HepG2 (cell line): ENCODE measurements at regions not wholly inside any gene's neighbourhood (a gene's known extent, or its start where the extent isn't known, plus 50 kb on each side); places are given as distances from the start of the nearest gene placed in this dataset.

ENCODE experiments used
- ATAC-seq: fragments of 200-7000 bp; cut with Tn5 transposase; 3 replicates; pipeline ENCODE4 v1.9.1; 2020; ENCODE audit warnings: mild to moderate bottlenecking, moderate library complexity
- BruUV-seq: library from RNA; stranded (reverse); fragments of 400-500 nt; replicated peaks from 2 replicates; lab custom pipeline; 2021; lab: Mats Ljungman, UMichigan
- CTCF ChIA-PET: fragments of 300-600 bp; formaldehyde crosslinking; extraction: SDS; loops from one replicate; lab custom pipeline; 2021; ENCODE audit warnings: low total read pairs, inconsistent platforms, low intra/inter-chr PET ratio; lab: Yijun Ruan, JAX
- POLR2A ChIA-PET: fragments of 350-600 bp; sonication (Branson Sonifier 250); formaldehyde crosslinking; loops from one replicate; lab custom pipeline; 2020; ENCODE audit warnings: antibody characterized with exemption, inconsistent platforms; lab: Yijun Ruan, JAX
- DNase-seq: peaks from one replicate; pipeline ENCODE4 v3.0.0-alpha.2; 2015; ENCODE audit warnings: low spot score
- FAIRE-seq: peaks from 3 replicates; lab custom pipeline; 2011; peaks lifted over from hg19 to GRCh38; lab: Jason Lieb, UNC
- H2AFZ ChIP-seq: one replicate; pipeline ENCODE4 v1.6.1; 2011; ENCODE audit warnings: low read length, inconsistent platforms
- H3K27ac ChIP-seq: fragments of 300-600 bp; 3 replicates; pipeline ENCODE4 v1.8.0; 2011; ENCODE audit warnings: mixed run types, mild to moderate bottlenecking, mixed read lengths, low read length, inconsistent platforms; ENCODE audit not compliant: insufficient read depth; ENCODE audit errors: extremely low read length
- H3K27me3 ChIP-seq, 2 experiments: fragments of 200-600 bp in 1 of 2; 2 replicates in 1 of 2; 3 replicates in 1 of 2; pipeline versions ENCODE4 v1.6.0 to v1.8.0; 2011; ENCODE audit warnings: low read length in 2 of 2, mild to moderate bottlenecking in 2 of 2, moderate library complexity in 2 of 2, inconsistent platforms in 1 of 2; ENCODE audit not compliant: insufficient read depth in 2 of 2, control insufficient read depth in 1 of 2
- H3K36me3 ChIP-seq, 2 experiments: fragments of 200-600 bp in 1 of 2; replicated peaks in 1 of 2; 2 replicates in 1 of 2; 3 replicates in 1 of 2; pipeline versions ENCODE4 v1.5.1 to v1.8.0; 2011; ENCODE audit warnings: low read length in 2 of 2, inconsistent platforms in 1 of 2; ENCODE audit not compliant: insufficient read depth in 2 of 2, control insufficient read depth in 1 of 2
- H3K4me1 ChIP-seq: 2 replicates; pipeline ENCODE4 v1.5.1; 2012; ENCODE audit warnings: low read length, inconsistent platforms; ENCODE audit not compliant: insufficient read depth
- H3K4me2 ChIP-seq: 2 replicates; pipeline ENCODE4 v1.6.0; 2011; ENCODE audit warnings: low read depth, low read length, inconsistent platforms
- H3K4me3 ChIP-seq, 3 experiments: fragments of 200-600 bp in 1 of 3; sonication (generic), shearing (Covaris generic) in 1 of 3; replicated peaks in 1 of 3; 2 replicates each; pipeline ENCODE4 v1.5.1; 2011 to 2016; ENCODE audit warnings: low read length in 3 of 3, inconsistent platforms in 2 of 3, low read depth in 2 of 3, mild to moderate bottlenecking in 2 of 3, control low read depth in 1 of 3, mixed read lengths in 1 of 3; ENCODE audit not compliant: insufficient read depth in 1 of 3
- H3K79me2 ChIP-seq: one replicate; pipeline ENCODE4 v1.6.1; 2011; ENCODE audit warnings: low read length, inconsistent platforms; ENCODE audit not compliant: insufficient read depth
- H3K9ac ChIP-seq: 2 replicates; pipeline ENCODE4 v1.6.0; 2011; ENCODE audit warnings: mild to moderate bottlenecking, low read depth, low read length, inconsistent platforms; ENCODE audit not compliant: insufficient read depth
- H3K9me3 ChIP-seq: 2 replicates; pipeline ENCODE4 v1.5.1; 2012; ENCODE audit warnings: mild to moderate bottlenecking, low read length
- H4K20me1 ChIP-seq: 2 replicates; pipeline ENCODE4 v1.6.0; 2011; ENCODE audit warnings: inconsistent platforms, mild to moderate bottlenecking, low read length, moderate library complexity; ENCODE audit not compliant: insufficient read depth
- CHD2 ChIP-seq: IDR thresholded peaks from 2 replicates; pipeline ENCODE4 v1.6.1; 2011; ENCODE audit warnings: low read depth, low read length, improper control_type of control experiment
- E2F1 ChIP-seq: sonication (generic); formaldehyde crosslinking; IDR thresholded peaks from 2 replicates; pipeline ENCODE4 v1.5.0; 2020; ENCODE audit warnings: missing genetic modification reagents
- MBD4 ChIP-seq: IDR thresholded peaks from 2 replicates; pipeline ENCODE4 v1.6.1; 2012; ENCODE audit warnings: low read length, inconsistent platforms, borderline replicate concordance
- NFRKB ChIP-seq: fragments of 450-650 bp; IDR thresholded peaks from 2 replicates; pipeline ENCODE4 v1.6.1; 2017
- NR2F1 ChIP-seq, 2 experiments: fragments of 450-650 bp in 1 of 2; formaldehyde crosslinking in 1 of 2; IDR thresholded peaks; 2 replicates each; pipeline versions ENCODE4 v1.5.0 to v1.6.1; 2016 to 2020; ENCODE audit warnings: mild to moderate bottlenecking in 1 of 2, missing compliant biosample characterization in 1 of 2, missing genetic modification reagents in 1 of 2, moderate library complexity in 1 of 2
- PAX8 ChIP-seq: sonication (generic); formaldehyde crosslinking; IDR thresholded peaks from 2 replicates; pipeline ENCODE4 v1.8.0; 2022; ENCODE audit warnings: mild to moderate bottlenecking, missing genetic modification reagents, borderline replicate concordance
- PRDM15 ChIP-seq: sonication (generic); formaldehyde crosslinking; IDR thresholded peaks from 2 replicates; pipeline ENCODE4 v1.4.0; 2020; ENCODE audit warnings: missing genetic modification reagents
- SOX13 ChIP-seq, 3 experiments: fragments of 450-650 bp in 1 of 3; sonication (generic) in 1 of 3; formaldehyde crosslinking in 1 of 3; IDR thresholded peaks in 2 of 3; conservative IDR thresholded peaks in 1 of 3; 2 replicates each; pipeline versions ENCODE4 v1.5.0 to v1.6.1; 2016 to 2020; ENCODE audit warnings: antibody characterized with exemption in 1 of 3, mild to moderate bottlenecking in 1 of 3, missing compliant biosample characterization in 1 of 3, missing genetic modification reagents in 1 of 3, moderate library complexity in 1 of 3
- ZFP41 ChIP-seq: sonication (generic); formaldehyde crosslinking; IDR thresholded peaks from 2 replicates; pipeline ENCODE4 v1.4.0; 2020; ENCODE audit warnings: mild to moderate bottlenecking, missing genetic modification reagents, borderline replicate concordance
- ZNF101 ChIP-seq: sonication (generic); formaldehyde crosslinking; IDR thresholded peaks from 2 replicates; pipeline ENCODE4 v1.4.0; 2020; ENCODE audit warnings: mild to moderate bottlenecking, low read depth, missing genetic modification reagents, borderline replicate concordance
- ZNF275 ChIP-seq: sonication (generic); formaldehyde crosslinking; IDR thresholded peaks from 2 replicates; pipeline ENCODE4 v1.8.0; 2022; ENCODE audit warnings: missing genetic modification reagents, mild to moderate bottlenecking, inconsistent platforms, borderline replicate concordance
- ZNF350 ChIP-seq: sonication (generic); formaldehyde crosslinking; IDR thresholded peaks from 2 replicates; pipeline ENCODE4 v1.4.0; 2020; ENCODE audit warnings: mild to moderate bottlenecking, low read depth, missing genetic modification reagents, borderline replicate concordance
- ZNF816 ChIP-seq: sonication (generic); formaldehyde crosslinking; IDR thresholded peaks from 2 replicates; pipeline ENCODE4 v1.8.0; 2022; ENCODE audit warnings: missing genetic modification reagents, mild to moderate bottlenecking, borderline replicate concordance
- ZUFSP ChIP-seq: sonication (generic); formaldehyde crosslinking; IDR thresholded peaks from 2 replicates; pipeline ENCODE4 v1.9.0; 2021; ENCODE audit warnings: missing genetic modification reagents, mild to moderate bottlenecking, borderline replicate concordance
- WGBS: methylation state at CpG from one replicate; pipeline ENCODE4 v1.1.6; 2017; ENCODE audit warnings: low lambda C conversion rate; 5-methylcytosine and 5-hydroxymethylcytosine counted together
- in situ Hi-C: cut with HindIII; loops from 2 replicates; pipeline ENCODE4 v1.10.0; 2017; ENCODE audit warnings: low pct_unique_long_range_greater_than_20kb; ENCODE audit not compliant: extremely low pct_ligation_motif_present
- intact Hi-C: fragments of 100-400 bp; cut with micrococcal nuclease; formaldehyde crosslinking; loops from one replicate; pipeline ENCODE4 v1.10.0; 2022; ENCODE audit not compliant: unreplicated experiment

GRCh38 chr13:110971486-110971885 is 56.6 kb upstream of the ANKRD10 start:
- intact Hi-C loops (loop anchor here (5.0 kb wide), 1 partner anchor 599 kb away; no protein-coding TSS in a partner anchor), in situ Hi-C loops (no loop called here)
- Histone ChIP-seq H4K20me1 (no peaks in the 10 kb centered on the region), H3K4me2 (no peak overlapping the region), H2AFZ (no peak overlapping the region), H3K79me2 (no peaks in the 10 kb centered on the region), H3K27ac (no peak overlapping the region), H3K36me3 (no peaks in the 10 kb centered on the region), H3K9me3 (no peaks in the 10 kb centered on the region), H3K27me3 (peaks cover 0 to 1% of the 10 kb centered on the region in 2 experiments; a peak in 2 of 5 replicates), H3K4me3 (no peak overlapping the region), H3K4me1 (no peaks in the 10 kb centered on the region), H3K9ac (no peak overlapping the region)
- TF ChIP-seq NR2F1 (CRISPR knock-in tag; IDR thresholded peaks at IDR 0.05) (no peak), E2F1 (CRISPR knock-in tag) (no peak), PAX8 (CRISPR knock-in tag) (no peak), NFRKB (no peak), PRDM15 (CRISPR knock-in tag) (no peak), ZNF275 (CRISPR knock-in tag) (no peak), CHD2 (no peak), ZNF350 (CRISPR knock-in tag) (no peak), ZFP41 (no peak), ZUFSP (CRISPR knock-in tag) (no peak), MBD4 (no peak), ZNF101 (CRISPR knock-in tag) (no peak), ZNF816 (CRISPR knock-in tag) (no peak), SOX13 (IDR thresholded peaks at IDR 0.05) (no peak), SOX13 (CRISPR knock-in tag; conservative IDR thresholded peaks at IDR 0.05 in 1 of 2, IDR thresholded peaks at IDR 0.05 in 1 of 2) (no peak)
- POLR2A ChIA-PET, result no interaction called here
- CTCF ChIA-PET, result no interaction called here
- DNase-seq, result no peak
- WGBS, result 8% methylated on average over 1 of the region's 1 CpG
- no TSS peak for BruUV-seq
- no peak for FAIRE-seq
- ATAC-seq, result no peak
